ENCODE measurements at regions not wholly inside any gene's neighbourhood (a gene's known extent, or its start where the extent isn't known, plus 50 kb on each side); places are given as distances from the start of the nearest gene placed in this dataset.

GRCh38 chr18:10055125-10055750, 141.4 kb downstream of the VAPA start:
- H3K4me3 ChIP-seq (ENCODE audit: low read length) = no peak overlapping the region
- TF ChIP-seq CTCF (conservative IDR thresholded peaks at IDR 0.05; ENCODE audit: low read depth, low read length) = no peak

DNA sequence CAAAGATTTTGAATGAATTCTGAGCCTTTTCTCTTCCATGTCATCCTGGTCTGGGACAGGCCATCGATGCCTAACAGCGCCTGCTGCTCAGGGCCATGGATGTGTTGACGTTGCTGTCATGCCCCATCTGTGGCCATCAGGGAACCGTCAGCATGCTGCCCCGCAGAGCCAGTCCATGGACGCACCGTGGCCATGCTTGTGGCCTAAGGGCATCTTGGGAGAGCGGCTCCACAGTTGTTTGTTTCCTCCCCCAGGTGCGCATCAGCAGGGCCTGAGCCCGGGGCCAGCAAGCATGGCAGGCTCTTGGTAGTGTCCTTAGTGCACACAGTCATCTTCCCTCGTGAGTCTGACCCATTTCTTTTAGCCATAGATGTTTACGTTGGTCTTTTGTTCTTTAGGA, 142.7 kb downstream of the VAPA start:
- no peak for TF ChIP-seq CTCF (conservative IDR thresholded peaks at IDR 0.05; ENCODE audit: low read depth, low read length)
- no peak for DNase-seq (ENCODE audit: low read depth)

More at GRCh38 chr18:10055125-10055750, 141.4 kb downstream of the VAPA start:
- no peak for DNase-seq (ENCODE audit: low read depth)

GRCh38 chr18:10057401-10057893, 143.6 kb downstream of the VAPA start:
- no peak for TF ChIP-seq CTCF (conservative IDR thresholded peaks at IDR 0.05; ENCODE audit: low read depth, low read length)
- H3K4me3 ChIP-seq (ENCODE audit: low read length) = no peak overlapping the region
- no peak for DNase-seq (ENCODE audit: low read depth)

More for the DNA sequence above, 142.7 kb downstream of the VAPA start:
- no peak overlapping the region for H3K4me3 ChIP-seq (ENCODE audit: low read length)

GRCh38 chr18:10057894-10058791, 144.3 kb downstream of the VAPA start:
- no peak overlapping the region for H3K4me3 ChIP-seq (ENCODE audit: low read length)
- DNase-seq (ENCODE audit: low read depth) = no peak
- TF ChIP-seq CTCF (conservative IDR thresholded peaks at IDR 0.05; ENCODE audit: low read depth, low read length) = no peak

DNA sequence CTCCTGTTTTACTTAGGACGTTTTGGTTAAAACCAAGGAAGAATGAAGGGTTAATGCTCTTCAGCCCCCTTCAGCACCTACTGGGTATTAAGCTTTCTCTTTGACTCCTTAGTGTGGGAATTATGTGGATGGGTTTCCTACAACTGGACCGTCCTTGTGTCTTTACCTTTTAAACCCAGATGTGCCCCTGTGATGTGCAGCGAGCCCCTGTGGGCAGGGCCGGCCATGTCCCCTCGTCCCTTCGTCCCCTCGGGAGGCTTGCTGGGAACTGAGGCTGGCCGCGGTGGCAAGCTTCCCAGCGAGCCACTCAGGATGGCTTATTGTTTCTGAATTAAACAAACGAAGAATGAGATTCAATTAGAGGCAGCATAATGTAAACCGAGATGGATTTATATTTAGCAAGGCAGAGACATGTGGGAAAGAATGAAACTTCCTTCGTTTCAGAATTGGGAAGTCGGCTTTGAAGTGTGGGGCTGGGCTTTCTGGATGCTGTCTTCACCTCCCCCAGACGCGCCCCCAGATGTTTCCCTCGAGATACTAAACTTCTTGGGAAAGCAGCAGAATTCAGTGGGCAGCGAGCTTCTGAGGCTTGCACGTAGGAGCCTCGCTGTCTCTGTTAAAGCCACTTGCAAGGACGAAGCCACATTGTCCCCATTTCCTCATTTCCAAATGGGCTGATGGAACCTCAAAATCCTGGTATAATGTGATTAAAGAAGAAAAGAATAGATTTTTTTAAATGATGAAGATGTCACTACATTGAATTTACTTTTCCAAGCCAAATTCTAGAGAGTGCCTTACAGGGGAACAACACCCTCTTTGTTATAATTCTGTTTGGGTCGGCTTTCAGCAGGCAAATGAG, 146.0 kb downstream of the VAPA start:
- TF ChIP-seq CTCF (conservative IDR thresholded peaks at IDR 0.05; ENCODE audit: low read depth, low read length) = no peak
- no peak for DNase-seq (ENCODE audit: low read depth)
- no peak overlapping the region for H3K4me3 ChIP-seq (ENCODE audit: low read length)

DNA sequence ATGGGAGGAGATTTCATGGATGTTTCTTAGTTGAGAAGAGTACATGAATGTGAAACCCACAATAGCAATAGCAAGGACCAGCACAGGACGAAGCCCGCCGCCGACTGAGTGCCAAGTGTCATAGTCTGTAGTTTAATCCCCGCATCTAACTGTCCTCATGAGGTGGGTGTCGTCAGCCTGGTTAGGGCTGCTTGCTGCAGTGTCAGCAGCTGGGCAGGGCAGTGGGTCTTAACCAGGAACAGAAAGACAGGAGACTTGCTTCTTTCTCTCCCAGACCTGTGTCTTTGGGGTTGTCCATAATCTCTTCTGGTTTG, 146.6 kb downstream of the VAPA start:
- DNase-seq (ENCODE audit: low read depth) = no peak
- no peak overlapping the region for H3K4me3 ChIP-seq (ENCODE audit: low read length)
- TF ChIP-seq CTCF (conservative IDR thresholded peaks at IDR 0.05; ENCODE audit: low read depth, low read length) = no peak
